NCI-H2171 treated with DMSO at 0.1 percent for 48 hours (cell line): ENCODE measurements at regions not wholly inside any gene's neighbourhood (a gene's known extent, or its start where the extent isn't known, plus 50 kb on each side); places are given as distances from the start of the nearest gene placed in this dataset.
A peak's percentile ranks its signal among the peaks of the same experiment; 100 is the strongest.

ENCODE experiments used
- DNase-seq: peaks from one replicate; lab custom pipeline; 2025; lab: John Stamatoyannopoulos, UW

GRCh38 chr18:41353777-41354528, 601.1 kb upstream of the PIK3C3 start:
- no peak for DNase-seq

GRCh38 chr18:41351430-41351829, 603.6 kb upstream of the PIK3C3 start:
- DNase-seq, result no peak

- no peak for DNase-seq
These were observed 608.0 kb upstream of the PIK3C3 start for GRCh38 chr18:41347057-41347456.

- DNase-seq, result no peak
These were observed 611.2 kb upstream of the PIK3C3 start for GRCh38 chr18:41343808-41344207.

GRCh38 chr18:41338341-41338740, 616.7 kb upstream of the PIK3C3 start:
- DNase-seq, result no peak

GRCh38 chr18:41331661-41332060, 623.4 kb upstream of the PIK3C3 start:
- DNase-seq, result no peak

- no peak for DNase-seq
These were observed 628.7 kb upstream of the PIK3C3 start for GRCh38 chr18:41326311-41326710.

- no peak for DNase-seq
These were observed 630.1 kb upstream of the PIK3C3 start for GRCh38 chr18:41324934-41325333.

GRCh38 chr18:41324020-41324791, 630.8 kb upstream of the PIK3C3 start:
- DNase-seq, result no peak

- no peak for DNase-seq
These were observed 632.0 kb upstream of the PIK3C3 start for GRCh38 chr18:41323044-41323443.

GRCh38 chr18:41320100-41320499, 634.9 kb upstream of the PIK3C3 start:
- DNase-seq, result no peak

- no peak for DNase-seq
These were observed 639.9 kb upstream of the PIK3C3 start for GRCh38 chr18:41315134-41315533.

GRCh38 chr18:41311571-41312547, 643.2 kb upstream of the PIK3C3 start:
- no peak for DNase-seq

GRCh38 chr18:41297740-41298139, 657.3 kb upstream of the PIK3C3 start:
- DNase-seq, result no peak

- no peak for DNase-seq
These were observed 685.7 kb upstream of the PIK3C3 start for GRCh38 chr18:41269294-41269693.

- DNase-seq, result no peak
These were observed 686.8 kb upstream of the PIK3C3 start for GRCh38 chr18:41268271-41268670.

- no peak for DNase-seq
These were observed 688.4 kb upstream of the PIK3C3 start for GRCh38 chr18:41266616-41267015.

GRCh38 chr18:41266204-41266603, 688.8 kb upstream of the PIK3C3 start:
- DNase-seq, result no peak

GRCh38 chr18:41265047-41265446, 690.0 kb upstream of the PIK3C3 start:
- no peak for DNase-seq

- DNase-seq, result no peak
These were observed 691.1 kb upstream of the PIK3C3 start for GRCh38 chr18:41263956-41264355.

GRCh38 chr18:41262688-41263087, 692.3 kb upstream of the PIK3C3 start:
- DNase-seq, result peak; percentile 20

- DNase-seq, result no peak
These were observed 710.4 kb upstream of the PIK3C3 start for GRCh38 chr18:41244591-41245037.
